Endothelial cell (in vitro differentiated cells): ENCODE measurements at regions not wholly inside any gene's neighbourhood (a gene's known extent, or its start where the extent isn't known, plus 50 kb on each side); places are given as distances from the start of the nearest gene placed in this dataset.

Experiments used
- DNase-seq: peaks from one replicate; pipeline ENCODE4 v3.0.0; 2021; ENCODE audit warnings: low spot score
- H3K27ac Mint-ChIP-seq: one replicate; pipeline ENCODE4 v1.8.0; 2021; ENCODE audit warnings: mixed read lengths, inconsistent platforms; ENCODE audit not compliant: unreplicated experiment
- H3K27me3 Mint-ChIP-seq: one replicate; pipeline ENCODE4 v1.8.0; 2021; ENCODE audit warnings: mild to moderate bottlenecking, moderate library complexity, mixed read lengths, inconsistent platforms; ENCODE audit not compliant: unreplicated experiment
- H3K36me3 Mint-ChIP-seq: one replicate; pipeline ENCODE4 v1.8.0; 2021; ENCODE audit warnings: mild to moderate bottlenecking, low read depth, mixed read lengths, inconsistent platforms; ENCODE audit not compliant: unreplicated experiment
- H3K4me1 Mint-ChIP-seq: one replicate; pipeline ENCODE4 v1.8.0; 2021; ENCODE audit warnings: mild to moderate bottlenecking, mixed read lengths, inconsistent platforms; ENCODE audit not compliant: unreplicated experiment
- H3K4me3 Mint-ChIP-seq: one replicate; pipeline ENCODE4 v1.8.0; 2021; ENCODE audit warnings: mild to moderate bottlenecking, mixed read lengths, inconsistent platforms; ENCODE audit not compliant: unreplicated experiment
- H3K9me3 Mint-ChIP-seq: one replicate; pipeline ENCODE4 v1.8.0; 2021; ENCODE audit warnings: mixed read lengths, inconsistent platforms; ENCODE audit not compliant: unreplicated experiment
- TF ChIP-seq, protein P1 (sequence below): fragments of 200-600 bp; sonication (generic); IDR thresholded peaks from one replicate; pipeline ENCODE4 v1.5.0; 2021; ENCODE audit warnings: antibody characterized with exemption; ENCODE audit not compliant: unreplicated experiment

GRCh38 chr10:1882728-1883127 lies 145.4 kb upstream of the ADARB2 start:
- no peaks in the 10 kb centered on the region for H3K27me3 Mint-ChIP-seq
- peaks cover 3% of the 10 kb centered on the region for H3K9me3 Mint-ChIP-seq
- DNase-seq = no peak
- no peaks in the 10 kb centered on the region for H3K4me1 Mint-ChIP-seq
- H3K27ac Mint-ChIP-seq = no peak overlapping the region
- TF ChIP-seq, protein P1, sequence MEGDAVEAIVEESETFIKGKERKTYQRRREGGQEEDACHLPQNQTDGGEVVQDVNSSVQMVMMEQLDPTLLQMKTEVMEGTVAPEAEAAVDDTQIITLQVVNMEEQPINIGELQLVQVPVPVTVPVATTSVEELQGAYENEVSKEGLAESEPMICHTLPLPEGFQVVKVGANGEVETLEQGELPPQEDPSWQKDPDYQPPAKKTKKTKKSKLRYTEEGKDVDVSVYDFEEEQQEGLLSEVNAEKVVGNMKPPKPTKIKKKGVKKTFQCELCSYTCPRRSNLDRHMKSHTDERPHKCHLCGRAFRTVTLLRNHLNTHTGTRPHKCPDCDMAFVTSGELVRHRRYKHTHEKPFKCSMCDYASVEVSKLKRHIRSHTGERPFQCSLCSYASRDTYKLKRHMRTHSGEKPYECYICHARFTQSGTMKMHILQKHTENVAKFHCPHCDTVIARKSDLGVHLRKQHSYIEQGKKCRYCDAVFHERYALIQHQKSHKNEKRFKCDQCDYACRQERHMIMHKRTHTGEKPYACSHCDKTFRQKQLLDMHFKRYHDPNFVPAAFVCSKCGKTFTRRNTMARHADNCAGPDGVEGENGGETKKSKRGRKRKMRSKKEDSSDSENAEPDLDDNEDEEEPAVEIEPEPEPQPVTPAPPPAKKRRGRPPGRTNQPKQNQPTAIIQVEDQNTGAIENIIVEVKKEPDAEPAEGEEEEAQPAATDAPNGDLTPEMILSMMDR = no peak
- no peaks in the 10 kb centered on the region for H3K36me3 Mint-ChIP-seq
- no peak overlapping the region for H3K4me3 Mint-ChIP-seq

DNA sequence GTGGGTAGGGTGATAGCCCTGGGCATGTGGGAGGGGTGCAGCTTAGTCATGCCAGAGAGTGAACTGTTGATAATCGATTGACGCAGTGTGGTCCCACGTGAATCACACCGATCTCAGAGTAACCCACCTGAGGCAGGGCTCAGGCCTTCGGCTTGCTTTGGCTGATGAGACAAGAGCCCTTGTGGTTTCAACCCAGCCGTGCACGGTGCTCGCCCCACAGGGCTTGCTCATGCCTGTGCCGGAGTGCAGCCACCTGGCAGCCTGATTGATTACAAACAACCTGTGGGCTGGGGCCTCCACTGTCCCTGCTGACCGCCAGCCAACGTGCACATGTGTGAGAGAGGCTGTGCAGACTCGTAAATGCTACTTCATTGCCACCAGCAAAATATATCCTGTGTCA lies 144.9 kb upstream of the ADARB2 start:
- H3K9me3 Mint-ChIP-seq = peaks cover 3% of the 10 kb centered on the region
- TF ChIP-seq, protein P1 = no peak
- no peak overlapping the region for H3K4me3 Mint-ChIP-seq
- no peaks in the 10 kb centered on the region for H3K4me1 Mint-ChIP-seq
- H3K27ac Mint-ChIP-seq = no peak overlapping the region
- no peaks in the 10 kb centered on the region for H3K36me3 Mint-ChIP-seq
- no peak for DNase-seq
- H3K27me3 Mint-ChIP-seq = no peaks in the 10 kb centered on the region

- H3K9me3 Mint-ChIP-seq = peaks cover 3% of the 10 kb centered on the region
- no peak overlapping the region for H3K27ac Mint-ChIP-seq
- H3K4me1 Mint-ChIP-seq = no peaks in the 10 kb centered on the region
- H3K27me3 Mint-ChIP-seq = no peaks in the 10 kb centered on the region
- H3K4me3 Mint-ChIP-seq = no peak overlapping the region
- H3K36me3 Mint-ChIP-seq = no peaks in the 10 kb centered on the region
- TF ChIP-seq, protein P1 = no peak
- no peak for DNase-seq
Measured at GRCh38 chr10:1881636-1882035, 144.3 kb upstream of the ADARB2 start.

DNA sequence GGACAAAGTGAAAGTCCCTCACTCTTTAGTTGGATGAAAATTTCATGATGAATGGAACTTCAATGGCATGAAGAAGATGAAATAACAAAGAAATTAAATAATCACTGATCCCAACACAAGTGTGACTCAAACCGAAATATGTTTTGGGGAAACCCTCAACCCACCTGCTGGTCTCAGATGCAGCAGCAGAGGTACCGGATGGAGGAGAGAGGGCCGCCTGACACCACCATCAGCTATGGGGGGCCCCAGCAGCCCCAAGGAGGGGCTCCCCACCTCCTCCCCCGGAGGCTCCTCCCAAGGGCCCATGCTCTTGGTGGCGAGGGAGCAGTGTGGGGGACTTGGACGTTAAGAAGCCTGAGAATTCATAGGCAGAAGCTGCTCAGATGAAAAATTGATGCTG lies 137.2 kb upstream of the ADARB2 start:
- Mint-ChIP-seq H3K4me3 (no peak overlapping the region), H3K9me3 (no peaks in the 10 kb centered on the region)
- TF ChIP-seq, protein P1 = no peak

GRCh38 chr10:1873661-1874315 lies 136.5 kb upstream of the ADARB2 start:
- Mint-ChIP-seq H3K27me3 (peaks cover 5% of the 10 kb centered on the region), H3K27ac (no peak overlapping the region), H3K4me1 (no peaks in the 10 kb centered on the region), H3K9me3 (no peaks in the 10 kb centered on the region), H3K4me3 (no peak overlapping the region), H3K36me3 (no peaks in the 10 kb centered on the region)
- TF ChIP-seq, protein P1 = no peak
- no peak for DNase-seq

More for the DNA sequence above, 137.2 kb upstream of the ADARB2 start:
- H3K4me1 Mint-ChIP-seq = no peaks in the 10 kb centered on the region
- no peaks in the 10 kb centered on the region for H3K36me3 Mint-ChIP-seq
- no peak for DNase-seq
- H3K27ac Mint-ChIP-seq = no peak overlapping the region
- peaks cover 5% of the 10 kb centered on the region for H3K27me3 Mint-ChIP-seq
